BJ (cell line): ENCODE measurements at regions not wholly inside any gene's neighbourhood (a gene's known extent, or its start where the extent isn't known, plus 50 kb on each side); places are given as distances from the start of the nearest gene placed in this dataset.

Source experiments
- CTCF ChIA-PET: fragments of 350-600 bp; formaldehyde crosslinking; extraction: SDS; loops from one replicate; lab custom pipeline; 2021; ENCODE audit warnings: antibody characterized with exemption, inconsistent platforms; lab: Yijun Ruan, JAX
- POLR2A ChIA-PET: fragments of 300-600 bp; sonication (Branson Sonifier 250); formaldehyde crosslinking; extraction: SDS; loops from one replicate; lab custom pipeline; 2021; ENCODE audit warnings: antibody characterized with exemption; lab: Charles Lee
- DNase-seq: peaks from one replicate; pipeline ENCODE4 v3.0.0-alpha.2; 2011; ENCODE audit warnings: low read depth
- H3K27me3 ChIP-seq: 2 replicates; pipeline ENCODE4 v1.6.0; 2011; ENCODE audit warnings: low read length; ENCODE audit not compliant: control insufficient read depth, insufficient read depth
- H3K36me3 ChIP-seq: 2 replicates; pipeline ENCODE4 v1.5.1; 2011; ENCODE audit warnings: low read length; ENCODE audit not compliant: control insufficient read depth, insufficient read depth
- H3K4me3 ChIP-seq: 2 replicates; pipeline ENCODE4 v1.5.1; 2011; ENCODE audit warnings: low read depth, mild to moderate bottlenecking, control low read depth, low read length
- CTCF ChIP-seq: IDR thresholded peaks from 2 replicates; pipeline ENCODE4 v1.5.1; 2011; ENCODE audit warnings: low read depth, mild to moderate bottlenecking, control low read depth, inconsistent platforms, low read length, moderate library complexity; ENCODE audit not compliant: insufficient read depth

GRCh38 chr12:93015871-93016751 lies 87.0 kb upstream of the EEA1 start:
- DNase-seq, result no peak
- POLR2A ChIA-PET, result interaction anchor here (0.7 kb wide), 1 partner anchor 228 kb away, joined by 3 read pairs; no protein-coding TSS in a partner anchor
- Histone ChIP-seq H3K36me3 (no peaks in the 10 kb centered on the region), H3K4me3 (no peak overlapping the region), H3K27me3 (no peaks in the 10 kb centered on the region)
- no peak for TF ChIP-seq CTCF
- CTCF ChIA-PET, result interaction anchor here (0.8 to 1.8 kb wide), 3 partner anchors 9 to 365 kb away, joined by 3 to 5 read pairs (median 4); no protein-coding TSS in a partner anchor

- Histone ChIP-seq H3K27me3 (no peaks in the 10 kb centered on the region), H3K4me3 (no peak overlapping the region), H3K36me3 (no peaks in the 10 kb centered on the region)
- ChIA-PET POLR2A (interaction anchor here (0.7 kb wide), 1 partner anchor 10 kb away, joined by 17 read pairs; no protein-coding TSS in a partner anchor), CTCF (interaction anchor here (1.8 kb wide), 1 partner anchor 10 kb away, joined by 5 read pairs; no protein-coding TSS in a partner anchor)
- no peak for TF ChIP-seq CTCF
- no peak for DNase-seq
Observed at GRCh38 chr12:93016752-93017350, 87.8 kb upstream of the EEA1 start.

- CTCF ChIA-PET, result no interaction called here
- POLR2A ChIA-PET, result no interaction called here
Observed at GRCh38 chr12:93018610-93019009, 89.5 kb upstream of the EEA1 start.

GRCh38 chr12:93019212-93019927 lies 90.3 kb upstream of the EEA1 start:
- H3K4me3 ChIP-seq, result no peak overlapping the region
- TF ChIP-seq CTCF, result no peak
- H3K27me3 ChIP-seq, result no peaks in the 10 kb centered on the region
- no peaks in the 10 kb centered on the region for H3K36me3 ChIP-seq
- no peak for DNase-seq
- ChIA-PET POLR2A (no interaction called here), CTCF (interaction anchor here (1.7 kb wide), 2 partner anchors 11 to 32 kb away, joined by 4 to 6 read pairs; no protein-coding TSS in a partner anchor)

More at GRCh38 chr12:93018610-93019009, 89.5 kb upstream of the EEA1 start:
- DNase-seq, result no peak
- H3K36me3 ChIP-seq, result no peaks in the 10 kb centered on the region
- no peak for TF ChIP-seq CTCF
- H3K4me3 ChIP-seq, result no peak overlapping the region
- no peaks in the 10 kb centered on the region for H3K27me3 ChIP-seq
